ENCODE measurements at regions not wholly inside any gene's neighbourhood (a gene's known extent, or its start where the extent isn't known, plus 50 kb on each side); places are given as distances from the start of the nearest gene placed in this dataset.

DNA sequence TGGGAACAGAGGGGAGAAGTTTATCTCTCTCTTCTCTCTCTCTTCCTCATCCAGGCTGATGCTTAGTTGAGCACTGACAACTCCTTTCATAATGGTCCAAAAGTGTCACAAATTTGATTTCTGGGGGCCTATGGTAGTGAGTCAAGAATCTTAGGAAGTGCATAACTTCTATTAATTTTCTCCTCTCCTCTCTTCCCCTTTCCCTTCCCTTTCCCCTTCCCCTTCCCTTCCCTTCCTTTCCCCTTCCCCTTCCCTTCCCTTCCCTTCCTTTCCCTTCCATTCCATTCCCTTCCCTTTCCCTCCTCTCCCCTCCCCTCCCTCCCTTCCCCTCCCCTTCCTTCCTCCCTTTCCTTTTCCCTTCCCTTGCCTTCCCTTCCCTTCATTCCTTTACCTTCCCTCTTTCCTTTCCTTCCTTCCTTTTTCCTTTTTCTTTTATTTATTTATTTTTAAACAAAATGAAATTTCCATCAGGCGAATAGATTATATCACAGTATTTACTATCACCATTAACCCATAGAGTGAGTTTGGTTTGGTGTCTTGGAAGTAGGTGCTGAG, 56.9 kb upstream of the JAG1 start:
- SMC1A ChIA-PET (ENCODE audit: uncharacterized antibody, unreplicated experiment): no interaction called here
- Histone ChIP-seq H3K9me3 (replicated peaks; ENCODE audit: control insufficient read depth, insufficient read depth, low read length) (no peaks in the 10 kb centered on the region; the same call in 1 of the 3 replicates), H4K20me1 (ENCODE audit: control insufficient read depth, insufficient read depth) (no peaks in the 10 kb centered on the region), H3K27ac (ENCODE audit: control insufficient read depth, insufficient read depth) (no peak overlapping the region), H3K27me3 (replicated peaks in 1 of 2; ENCODE audit: control insufficient read depth in 2 of 2, insufficient read depth in 2 of 2, low read length in 1 of 2) (no peaks in the 10 kb centered on the region), H2AFZ (ENCODE audit: control insufficient read depth, low read depth, low read length) (no peak overlapping the region), H3K4me1 (ENCODE audit: control insufficient read depth, insufficient read depth, low read length) (no peaks in the 10 kb centered on the region), H3K4me3 (no peak overlapping the region), H3K9ac (ENCODE audit: control insufficient read depth, insufficient read depth, low read length) (no peak overlapping the region), H3K4me2 (ENCODE audit: control insufficient read depth, insufficient read depth) (no peak overlapping the region), H3K79me2 (ENCODE audit: control insufficient read depth, insufficient read depth, low read length) (no peaks in the 10 kb centered on the region), H3K36me3 (ENCODE audit: control insufficient read depth in 2 of 2, insufficient read depth in 2 of 2, low read length in 1 of 2) (no peaks in the 10 kb centered on the region)
- DNase-seq (ENCODE audit: low read depth, low spot score) (no peak), ATAC-seq (no peak), FAIRE-seq (no peak)
- RAD21 ChIA-PET (ENCODE audit: unreplicated experiment): no interaction called here
- no peak for TF ChIP-seq ZNF384 (IDR thresholded peaks at IDR 0.05; ENCODE audit: borderline replicate concordance, low read depth, low read length)
- POLR2A ChIA-PET: no interaction called here
- intact Hi-C loops (cut with micrococcal nuclease; ENCODE audit: unreplicated experiment) (no loop called here), in situ Hi-C loops (cut with MboI) (no loop called here)
- WGBS (ENCODE audit: insufficient coverage, insufficient replicate concordance, low lambda C conversion rate, missing lambda C conversion rate): 83% methylated on average over 1 of the region's 1 CpG
- CTCF ChIA-PET: no interaction called here
- no TSS peak for BruUV-seq (replicated peaks)

DNA sequence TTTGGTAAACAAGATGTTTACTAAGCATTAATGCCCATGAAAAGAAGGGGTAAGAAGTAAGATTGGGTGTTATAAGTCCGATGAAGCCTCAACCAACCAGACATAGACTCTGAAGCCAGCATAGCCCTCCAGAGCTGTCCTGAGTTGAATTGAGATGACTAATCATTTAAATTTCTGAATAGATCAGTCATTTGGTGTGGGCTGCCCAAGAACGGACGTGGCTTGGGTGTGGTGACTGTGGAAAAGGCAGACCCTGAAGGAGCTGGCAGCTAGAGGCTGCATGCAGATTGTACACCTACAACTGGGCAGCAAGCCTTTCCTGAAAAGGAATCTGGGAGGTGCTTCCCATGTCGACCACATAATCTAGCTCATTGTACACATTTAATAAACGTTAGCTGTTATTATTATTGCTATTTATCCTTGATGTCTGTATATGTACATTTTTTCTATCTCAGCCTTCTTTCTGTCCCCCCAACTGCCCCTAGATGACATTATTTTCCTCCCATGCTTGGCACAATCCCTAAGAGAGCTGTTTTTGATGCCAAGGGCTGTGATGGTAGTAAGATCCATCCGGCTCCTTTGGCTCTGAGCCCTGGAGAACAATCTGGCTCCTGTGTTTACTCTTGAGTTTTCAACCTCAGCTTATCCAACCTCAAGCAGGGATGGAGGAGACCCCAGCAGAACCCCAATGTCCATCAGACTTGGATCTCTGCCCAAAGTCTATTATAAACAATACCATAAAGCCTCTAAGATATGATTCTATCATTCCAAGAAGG, 57.6 kb upstream of the JAG1 start:
- POLR2A ChIA-PET: no interaction called here
- Histone ChIP-seq H2AFZ (ENCODE audit: control insufficient read depth, low read depth, low read length) (no peak overlapping the region), H3K36me3 (ENCODE audit: control insufficient read depth in 2 of 2, insufficient read depth in 2 of 2, low read length in 1 of 2) (no peaks in the 10 kb centered on the region), H3K9ac (ENCODE audit: control insufficient read depth, insufficient read depth, low read length) (no peak overlapping the region), H3K27ac (ENCODE audit: control insufficient read depth, insufficient read depth) (no peak overlapping the region), H3K4me2 (ENCODE audit: control insufficient read depth, insufficient read depth) (no peak overlapping the region), H3K4me3 (no peak overlapping the region), H3K4me1 (ENCODE audit: control insufficient read depth, insufficient read depth, low read length) (no peaks in the 10 kb centered on the region), H3K9me3 (replicated peaks; ENCODE audit: control insufficient read depth, insufficient read depth, low read length) (no peaks in the 10 kb centered on the region; the same call in 1 of the 3 replicates), H3K27me3 (replicated peaks in 1 of 2; ENCODE audit: control insufficient read depth in 2 of 2, insufficient read depth in 2 of 2, low read length in 1 of 2) (no peaks in the 10 kb centered on the region), H4K20me1 (ENCODE audit: control insufficient read depth, insufficient read depth) (no peaks in the 10 kb centered on the region), H3K79me2 (ENCODE audit: control insufficient read depth, insufficient read depth, low read length) (no peaks in the 10 kb centered on the region)
- 35% methylated on average over 6 of the region's 6 CpGs for WGBS (ENCODE audit: insufficient coverage, insufficient replicate concordance, low lambda C conversion rate, missing lambda C conversion rate)
- FAIRE-seq (no peak), ATAC-seq (no peak), DNase-seq (ENCODE audit: low read depth, low spot score) (no peak)
- no TSS peak for BruUV-seq (replicated peaks)
- in situ Hi-C loops (cut with MboI) (no loop called here), intact Hi-C loops (cut with micrococcal nuclease; ENCODE audit: unreplicated experiment) (no loop called here)
- RAD21 ChIA-PET (ENCODE audit: unreplicated experiment): no interaction called here
- SMC1A ChIA-PET (ENCODE audit: uncharacterized antibody, unreplicated experiment): interaction anchor here (2.6 kb wide), 1 partner anchor 8 kb away, joined by 7 read pairs; no protein-coding TSS in a partner anchor
- CTCF ChIA-PET: no interaction called here
- TF ChIP-seq GABPA (IDR thresholded peaks at IDR 0.05; ENCODE audit: low read depth) (no peak), BMI1 (IDR thresholded peaks at IDR 0.05; ENCODE audit: borderline replicate concordance) (no peak), PML (IDR thresholded peaks at IDR 0.05; ENCODE audit: low read length) (no peak), SIN3A (IDR thresholded peaks at IDR 0.05; ENCODE audit: low read depth, low read length) (no peak), TCF3 (IDR thresholded peaks at IDR 0.05; ENCODE audit: borderline replicate concordance, insufficient read depth, low read depth, low read length) (no peak), HDAC6 (IDR thresholded peaks at IDR 0.05; ENCODE audit: unreplicated experiment) (no peak), CREB1 (IDR thresholded peaks at IDR 0.05; ENCODE audit: low read depth) (no peak), POLR2AphosphoS2 (IDR thresholded peaks at IDR 0.05; ENCODE audit: low read depth, low read length) (no peak), ZNF274 (IDR thresholded peaks at IDR 0.05; ENCODE audit: insufficient read depth, insufficient read length) (no peak), KAT2A (conservative IDR thresholded peaks at IDR 0.05; ENCODE audit: control insufficient read depth, low read depth, low read length) (no peak), ZNF24 (IDR thresholded peaks at IDR 0.05) (no peak), TAF1 (IDR thresholded peaks at IDR 0.05; ENCODE audit: borderline replicate concordance, low read depth, low read length) (no peak), NFXL1 (IDR thresholded peaks at IDR 0.05; ENCODE audit: borderline replicate concordance) (no peak)
- TF ChIP-seq, protein P1, sequence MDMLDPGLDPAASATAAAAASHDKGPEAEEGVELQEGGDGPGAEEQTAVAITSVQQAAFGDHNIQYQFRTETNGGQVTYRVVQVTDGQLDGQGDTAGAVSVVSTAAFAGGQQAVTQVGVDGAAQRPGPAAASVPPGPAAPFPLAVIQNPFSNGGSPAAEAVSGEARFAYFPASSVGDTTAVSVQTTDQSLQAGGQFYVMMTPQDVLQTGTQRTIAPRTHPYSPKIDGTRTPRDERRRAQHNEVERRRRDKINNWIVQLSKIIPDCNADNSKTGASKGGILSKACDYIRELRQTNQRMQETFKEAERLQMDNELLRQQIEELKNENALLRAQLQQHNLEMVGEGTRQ (IDR thresholded peaks at IDR 0.05; ENCODE audit: borderline replicate concordance, low read depth, low read length): no peak
- TF ChIP-seq, protein P2, sequence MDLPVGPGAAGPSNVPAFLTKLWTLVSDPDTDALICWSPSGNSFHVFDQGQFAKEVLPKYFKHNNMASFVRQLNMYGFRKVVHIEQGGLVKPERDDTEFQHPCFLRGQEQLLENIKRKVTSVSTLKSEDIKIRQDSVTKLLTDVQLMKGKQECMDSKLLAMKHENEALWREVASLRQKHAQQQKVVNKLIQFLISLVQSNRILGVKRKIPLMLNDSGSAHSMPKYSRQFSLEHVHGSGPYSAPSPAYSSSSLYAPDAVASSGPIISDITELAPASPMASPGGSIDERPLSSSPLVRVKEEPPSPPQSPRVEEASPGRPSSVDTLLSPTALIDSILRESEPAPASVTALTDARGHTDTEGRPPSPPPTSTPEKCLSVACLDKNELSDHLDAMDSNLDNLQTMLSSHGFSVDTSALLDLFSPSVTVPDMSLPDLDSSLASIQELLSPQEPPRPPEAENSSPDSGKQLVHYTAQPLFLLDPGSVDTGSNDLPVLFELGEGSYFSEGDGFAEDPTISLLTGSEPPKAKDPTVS (IDR thresholded peaks at IDR 0.05; ENCODE audit: low read depth, low read length): no peak

All from GM12878 (cell line).